ENCODE measurements at regions not wholly inside any gene's neighbourhood (a gene's known extent, or its start where the extent isn't known, plus 50 kb on each side); places are given as distances from the start of the nearest gene placed in this dataset.

DNA sequence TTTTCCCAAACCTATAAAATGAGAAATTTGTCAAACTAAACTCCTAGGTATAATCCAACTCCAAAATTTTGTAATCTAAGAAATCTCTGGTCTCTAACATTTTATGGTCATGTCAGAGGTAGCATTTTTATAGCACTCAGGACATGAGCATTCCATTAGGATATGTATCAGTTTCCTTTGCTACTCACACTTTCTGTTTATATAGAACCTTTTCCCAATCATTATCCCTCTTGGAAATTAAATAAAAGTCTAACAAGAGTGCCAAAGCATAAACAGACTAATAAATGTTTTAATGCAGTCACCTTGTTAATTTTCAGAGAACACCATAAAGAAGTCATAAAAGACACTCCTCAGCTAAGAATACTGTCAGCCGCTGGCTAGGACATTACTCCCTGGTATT is 300.0 kb upstream of the CWC22 start:
- TF ChIP-seq, protein P1, sequence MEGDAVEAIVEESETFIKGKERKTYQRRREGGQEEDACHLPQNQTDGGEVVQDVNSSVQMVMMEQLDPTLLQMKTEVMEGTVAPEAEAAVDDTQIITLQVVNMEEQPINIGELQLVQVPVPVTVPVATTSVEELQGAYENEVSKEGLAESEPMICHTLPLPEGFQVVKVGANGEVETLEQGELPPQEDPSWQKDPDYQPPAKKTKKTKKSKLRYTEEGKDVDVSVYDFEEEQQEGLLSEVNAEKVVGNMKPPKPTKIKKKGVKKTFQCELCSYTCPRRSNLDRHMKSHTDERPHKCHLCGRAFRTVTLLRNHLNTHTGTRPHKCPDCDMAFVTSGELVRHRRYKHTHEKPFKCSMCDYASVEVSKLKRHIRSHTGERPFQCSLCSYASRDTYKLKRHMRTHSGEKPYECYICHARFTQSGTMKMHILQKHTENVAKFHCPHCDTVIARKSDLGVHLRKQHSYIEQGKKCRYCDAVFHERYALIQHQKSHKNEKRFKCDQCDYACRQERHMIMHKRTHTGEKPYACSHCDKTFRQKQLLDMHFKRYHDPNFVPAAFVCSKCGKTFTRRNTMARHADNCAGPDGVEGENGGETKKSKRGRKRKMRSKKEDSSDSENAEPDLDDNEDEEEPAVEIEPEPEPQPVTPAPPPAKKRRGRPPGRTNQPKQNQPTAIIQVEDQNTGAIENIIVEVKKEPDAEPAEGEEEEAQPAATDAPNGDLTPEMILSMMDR (IDR thresholded peaks at IDR 0.05; ENCODE audit: borderline replicate concordance, control extremely low read depth, extremely low read depth, insufficient read depth, missing control alignments), result no peak
- in situ Hi-C loops (cut with MboI; ENCODE audit: low sequenced_read_pairs, unreplicated experiment), result no loop called here
- no peak for DNase-seq (ENCODE audit: low spot score)

DNA sequence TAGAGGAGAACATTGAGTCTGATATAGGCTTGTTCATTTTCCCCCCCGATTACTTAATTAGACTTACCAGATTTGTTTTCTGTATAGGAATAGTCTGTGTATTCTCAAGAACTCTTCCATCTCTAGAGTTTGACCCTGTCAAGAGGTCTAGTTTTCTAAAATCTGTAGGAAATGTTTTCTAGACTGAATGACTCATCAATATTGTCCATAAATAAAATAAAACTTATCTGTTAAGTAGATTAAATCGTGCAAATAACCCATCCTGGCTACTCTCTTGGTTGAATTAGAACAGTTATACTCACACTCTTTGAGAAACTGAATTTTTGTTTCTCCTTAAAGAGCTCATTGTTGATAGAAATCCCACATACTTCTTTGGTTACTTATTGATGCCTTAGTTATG is 299.2 kb upstream of the CWC22 start:
- DNase-seq (ENCODE audit: low spot score), result no peak
- in situ Hi-C loops (cut with MboI; ENCODE audit: low sequenced_read_pairs, unreplicated experiment), result no loop called here
- TF ChIP-seq, protein P1 (IDR thresholded peaks at IDR 0.05; ENCODE audit: borderline replicate concordance, control extremely low read depth, extremely low read depth, insufficient read depth, missing control alignments), result no peak

DNA sequence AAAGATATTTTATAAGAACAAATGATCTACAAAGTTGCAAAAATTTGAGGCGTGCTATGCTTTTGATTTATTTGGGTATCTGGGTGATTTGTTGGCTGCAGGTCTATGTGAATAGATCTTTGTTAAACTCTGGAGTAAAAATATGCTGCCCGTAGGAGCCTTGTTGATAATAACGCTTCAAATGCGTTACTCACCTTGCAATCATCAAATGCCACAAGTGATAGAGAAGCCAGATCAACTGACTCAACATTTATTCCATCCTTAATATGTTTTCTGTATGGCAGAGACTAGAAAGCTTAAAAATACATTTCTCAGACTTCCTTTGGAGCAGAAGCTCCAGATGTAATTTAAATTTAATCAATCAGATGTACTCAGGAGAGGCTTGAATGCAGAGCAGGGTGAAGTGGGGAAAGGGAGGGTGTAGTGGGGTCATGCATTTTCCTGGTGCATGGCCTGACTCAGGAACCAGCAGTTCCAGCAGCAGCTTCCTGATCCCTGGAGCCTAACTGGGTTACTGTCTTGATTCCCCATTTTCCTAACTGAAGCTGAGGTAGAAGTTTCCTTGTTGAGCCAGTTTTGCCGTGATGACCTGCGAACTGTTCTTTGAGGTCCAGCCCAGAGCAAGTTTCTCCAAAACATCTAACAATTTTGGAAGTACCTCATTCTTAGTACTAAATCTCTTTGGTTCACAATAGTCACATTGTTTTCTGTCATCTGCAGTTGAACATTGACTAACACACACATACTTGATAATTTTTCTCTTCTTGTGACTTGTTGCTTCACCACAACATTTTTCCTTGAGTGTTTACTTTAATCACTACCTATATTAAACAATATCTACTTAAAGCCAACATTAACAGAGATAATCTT is 284.7 kb upstream of the CWC22 start:
- in situ Hi-C loops (cut with MboI; ENCODE audit: low sequenced_read_pairs, unreplicated experiment), result no loop called here
- TF ChIP-seq, protein P1 (IDR thresholded peaks at IDR 0.05; ENCODE audit: borderline replicate concordance, control extremely low read depth, extremely low read depth, insufficient read depth, missing control alignments), result no peak
- DNase-seq (ENCODE audit: low spot score), result no peak

DNA sequence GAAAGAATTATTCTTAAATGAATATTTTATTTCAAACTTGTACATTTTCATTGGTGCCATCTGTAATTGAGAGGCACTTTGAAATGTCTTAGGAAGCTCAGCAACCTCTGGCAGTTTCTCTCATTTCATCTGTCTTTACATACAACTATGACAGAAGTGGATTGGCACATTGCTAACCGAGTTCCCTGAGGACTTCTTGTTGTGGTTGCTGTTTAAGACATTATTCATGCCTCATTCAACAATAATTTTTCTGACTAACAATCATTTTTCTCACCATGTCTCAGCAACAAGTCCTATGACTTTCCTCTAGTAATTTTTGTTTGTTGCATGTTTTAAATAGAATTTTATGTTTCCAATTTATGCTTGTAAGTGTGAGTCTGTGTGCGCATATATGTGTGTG is 284.0 kb upstream of the CWC22 start:
- in situ Hi-C loops (cut with MboI; ENCODE audit: low sequenced_read_pairs, unreplicated experiment), result no loop called here
- DNase-seq (ENCODE audit: low spot score), result no peak
- TF ChIP-seq, protein P1 (IDR thresholded peaks at IDR 0.05; ENCODE audit: borderline replicate concordance, control extremely low read depth, extremely low read depth, insufficient read depth, missing control alignments), result no peak

DNA sequence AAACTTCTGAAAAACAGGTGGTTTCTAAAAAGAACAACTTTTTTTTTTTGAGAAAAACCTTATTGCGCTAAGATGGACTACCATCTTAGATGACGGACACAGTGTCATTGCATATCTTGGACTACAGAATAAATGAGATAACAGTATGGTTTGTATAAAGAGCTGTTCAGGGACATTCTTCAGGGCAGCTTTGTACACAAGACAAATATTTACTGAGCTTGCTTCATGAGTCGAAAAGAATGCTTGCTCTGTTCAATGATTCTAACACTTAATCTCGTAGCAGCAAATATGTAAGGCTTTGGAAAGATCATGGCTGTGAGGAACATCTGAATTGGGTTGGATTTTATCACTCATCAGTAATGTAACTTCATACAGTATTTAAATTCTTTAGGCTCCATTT is 282.5 kb upstream of the CWC22 start:
- in situ Hi-C loops (cut with MboI; ENCODE audit: low sequenced_read_pairs, unreplicated experiment), result no loop called here
- DNase-seq (ENCODE audit: low spot score), result no peak
- TF ChIP-seq, protein P1 (IDR thresholded peaks at IDR 0.05; ENCODE audit: borderline replicate concordance, control extremely low read depth, extremely low read depth, insufficient read depth, missing control alignments), result no peak

DNA sequence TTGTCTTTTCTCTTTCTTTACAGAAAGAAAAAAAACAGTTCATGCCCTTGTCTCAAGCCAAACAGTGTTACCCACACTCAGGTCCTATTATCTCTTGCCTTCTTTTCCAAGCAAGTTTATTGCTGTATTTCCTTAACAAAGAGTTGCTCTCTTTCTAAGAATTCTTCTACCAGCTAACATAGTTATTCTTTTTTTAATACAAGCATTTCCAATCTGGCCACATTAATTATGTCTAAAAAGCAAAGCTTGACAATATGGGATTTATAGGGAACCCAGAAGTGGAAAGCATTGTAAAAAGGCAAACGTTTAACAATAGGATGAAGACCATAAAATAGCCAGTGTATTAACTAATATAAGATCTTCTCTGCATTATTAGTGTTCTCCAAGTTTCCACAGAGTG is 272.5 kb upstream of the CWC22 start:
- TF ChIP-seq, protein P1 (IDR thresholded peaks at IDR 0.05; ENCODE audit: borderline replicate concordance, control extremely low read depth, extremely low read depth, insufficient read depth, missing control alignments), result no peak
- in situ Hi-C loops (cut with MboI; ENCODE audit: low sequenced_read_pairs, unreplicated experiment), result no loop called here
- DNase-seq (ENCODE audit: low spot score), result no peak

Data from GM13976 (cell line).